Stimulated activated CD4-positive, alpha-beta T cell treated with anti-CD3 and anti-CD28 coated beads, Interleukin-12 subunit alpha, Interleukin-12 subunit beta, amount 100 ng/mL, for 48 hours (primary cell): ENCODE measurements at regions not wholly inside any gene's neighbourhood (a gene's known extent, or its start where the extent isn't known, plus 50 kb on each side); places are given as distances from the start of the nearest gene placed in this dataset.

Experiments used
- DNase-seq, 3 donors: peaks; one replicate each; pipeline ENCODE4 v3.0.0-alpha.2; 2020; ENCODE audit warnings: low read depth in 2 of 3, low spot score in 1 of 3

DNA sequence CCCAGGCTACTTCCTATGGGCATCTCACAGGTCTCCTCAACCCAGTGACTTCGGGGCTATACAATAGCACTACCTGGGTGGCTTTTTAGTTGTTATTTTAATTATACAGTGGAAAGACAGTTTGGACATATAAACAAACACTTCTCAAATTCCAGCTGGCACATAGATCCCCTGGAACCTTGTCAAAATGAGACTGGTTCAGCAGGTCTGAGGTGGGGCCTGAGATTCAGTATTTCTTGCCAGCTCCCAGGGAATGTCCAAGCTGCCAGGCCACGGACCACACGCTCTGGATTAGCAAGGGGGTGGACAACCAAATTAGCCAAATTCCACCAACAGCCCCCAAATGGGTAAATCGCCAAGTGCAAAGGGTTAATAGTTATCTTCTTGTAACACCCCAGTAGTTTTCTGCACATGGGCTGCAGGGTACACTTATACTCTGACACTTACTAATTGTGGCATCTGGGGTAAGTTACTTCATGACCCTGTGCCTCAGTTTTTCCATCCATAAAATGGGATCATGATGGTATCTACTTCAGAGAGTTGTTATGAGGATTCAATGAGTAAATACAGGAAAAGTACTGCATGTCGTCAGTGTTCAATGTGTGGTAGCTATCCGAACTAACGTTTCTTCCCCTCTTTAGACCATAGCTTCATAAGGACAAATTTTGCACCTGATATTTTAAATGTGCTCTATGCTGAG, 789.4 kb upstream of the TBX3 start:
- DNase-seq, result no peak

DNA sequence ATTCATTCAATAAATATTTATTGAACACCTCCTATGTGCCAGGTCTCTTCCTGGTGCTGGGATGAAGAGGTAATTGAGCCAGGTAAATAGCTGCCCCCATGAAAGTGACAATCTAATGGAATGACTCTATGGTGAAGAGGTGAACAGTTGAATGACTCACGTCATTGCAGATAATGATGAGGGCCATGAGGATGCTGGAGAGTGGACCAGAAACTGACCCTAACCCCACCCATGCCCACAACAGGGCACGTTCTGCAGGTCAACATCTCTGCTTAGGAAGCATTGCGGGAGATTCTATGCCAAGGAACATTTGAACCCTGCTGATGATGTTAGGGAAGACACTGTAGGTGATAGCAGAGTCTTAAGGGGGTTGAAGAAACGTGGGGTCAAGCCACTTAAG, 788.9 kb upstream of the TBX3 start:
- DNase-seq, result no peak

DNA sequence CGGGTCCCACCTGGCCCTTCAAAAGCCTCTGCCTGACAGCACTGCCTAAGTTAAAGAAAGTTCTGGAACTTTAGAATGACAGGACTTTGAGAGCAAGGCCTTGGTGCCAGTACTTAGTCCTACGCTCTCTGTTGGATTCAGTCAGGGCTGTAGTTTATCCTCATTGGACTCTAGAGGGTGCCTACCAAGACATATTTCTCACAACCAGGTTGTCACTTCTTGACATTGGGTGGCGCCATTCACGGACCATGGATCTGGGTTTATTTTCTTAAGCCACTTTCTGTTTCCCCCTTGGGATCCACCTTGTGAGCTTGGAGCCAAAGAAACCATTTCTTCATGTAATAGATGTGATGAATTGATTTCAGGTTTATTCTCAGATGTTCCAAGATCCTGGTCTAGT, 787.0 kb upstream of the TBX3 start:
- DNase-seq, result no peak

DNA sequence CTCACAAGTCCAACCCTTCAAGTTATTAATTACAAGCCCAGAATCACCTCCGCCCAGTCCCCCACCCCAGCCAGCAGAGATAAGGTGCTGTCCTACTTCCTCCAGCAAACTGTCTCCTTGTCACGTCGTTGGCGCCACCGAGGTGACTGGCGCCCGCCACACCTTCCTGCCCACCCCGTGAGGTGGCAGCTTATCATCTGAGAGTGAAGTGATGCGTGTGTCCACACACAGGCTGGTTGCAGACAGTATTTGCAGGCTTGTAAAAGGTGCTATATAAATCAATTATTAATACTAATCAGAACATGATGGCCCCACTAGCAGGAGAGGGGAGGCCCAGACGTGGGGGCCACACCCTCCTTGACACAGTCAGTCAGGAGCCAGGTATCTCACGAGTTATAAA, 786.6 kb upstream of the TBX3 start:
- no peak for DNase-seq

DNA sequence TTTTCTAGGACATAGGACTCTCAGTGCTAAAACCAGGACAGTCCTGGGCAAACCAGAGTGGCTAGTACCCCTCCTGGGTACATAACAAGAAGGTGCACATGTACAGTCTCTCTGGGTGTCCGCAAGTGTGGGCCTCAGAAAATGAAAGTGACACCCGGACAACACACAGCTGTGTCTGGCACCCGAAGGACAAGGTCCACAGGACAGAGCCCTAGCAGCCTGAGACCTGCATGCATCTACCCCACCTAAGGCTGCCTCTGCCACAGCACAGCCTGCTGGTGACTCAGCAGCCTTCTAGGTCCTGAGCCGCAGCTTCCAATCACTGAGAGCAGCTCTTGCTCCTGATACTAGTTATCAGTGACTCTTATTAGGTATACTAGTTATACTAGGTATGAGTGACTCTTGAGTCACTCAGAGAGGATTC, 784.1 kb upstream of the TBX3 start:
- DNase-seq, result no peak

DNA sequence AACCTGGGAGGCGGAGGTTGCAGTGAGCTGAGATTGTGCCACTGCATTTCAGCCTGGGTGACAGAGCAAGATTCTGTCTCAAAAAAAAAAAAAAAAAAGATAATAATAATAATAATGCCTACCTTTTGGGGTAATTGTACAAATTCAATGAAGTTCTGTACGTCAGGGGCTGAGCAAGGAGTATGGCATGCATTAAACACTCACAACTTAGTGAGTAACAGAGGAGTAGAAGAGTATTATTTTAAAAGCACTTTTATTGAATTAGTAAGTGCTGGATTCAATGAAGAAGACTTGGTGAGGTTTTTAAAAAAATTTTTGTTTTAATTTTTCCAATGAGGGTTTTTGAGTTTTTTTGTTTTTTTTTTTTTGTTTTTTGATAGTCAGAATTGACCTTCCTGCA, 783.6 kb upstream of the TBX3 start:
- no peak for DNase-seq

DNA sequence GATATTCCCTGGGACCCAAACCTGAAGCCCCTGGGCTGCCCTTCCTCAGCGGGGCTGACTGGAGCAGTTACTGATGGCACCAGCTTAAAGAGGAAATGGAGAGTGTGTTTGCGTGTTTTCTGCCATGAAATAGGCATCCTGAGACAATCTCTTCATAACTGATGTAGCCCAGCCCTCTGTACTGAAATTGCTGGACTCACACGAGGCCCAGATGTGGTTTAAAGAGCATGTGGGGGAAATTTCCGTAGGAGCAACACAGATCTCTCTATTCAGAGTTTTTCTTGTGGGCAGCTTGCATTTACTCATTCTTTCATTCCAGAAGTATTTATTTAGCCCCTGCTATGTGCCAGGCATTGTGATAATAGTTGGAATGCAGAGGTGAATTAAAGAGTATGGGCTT, 782.1 kb upstream of the TBX3 start:
- no peak for DNase-seq

DNA sequence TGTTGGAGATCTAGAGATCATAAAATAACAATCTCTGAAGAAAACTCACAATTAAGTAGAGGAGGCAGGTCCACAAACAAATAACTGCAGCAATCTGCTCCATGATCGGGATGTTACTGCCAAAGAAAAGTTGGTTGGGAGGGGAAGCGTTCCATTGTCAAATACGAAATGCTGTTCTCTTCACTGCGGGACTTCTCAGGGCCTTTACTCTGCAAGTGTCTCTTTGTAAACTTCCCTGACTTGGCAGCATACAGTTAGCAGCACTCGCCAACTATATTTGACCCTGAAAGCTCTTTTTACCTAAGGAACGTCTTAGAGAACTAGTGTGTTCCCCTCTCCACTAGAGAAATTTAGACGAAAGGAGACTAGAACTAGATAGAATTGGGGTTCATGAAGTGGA, 780.7 kb upstream of the TBX3 start:
- DNase-seq, result no peak

DNA sequence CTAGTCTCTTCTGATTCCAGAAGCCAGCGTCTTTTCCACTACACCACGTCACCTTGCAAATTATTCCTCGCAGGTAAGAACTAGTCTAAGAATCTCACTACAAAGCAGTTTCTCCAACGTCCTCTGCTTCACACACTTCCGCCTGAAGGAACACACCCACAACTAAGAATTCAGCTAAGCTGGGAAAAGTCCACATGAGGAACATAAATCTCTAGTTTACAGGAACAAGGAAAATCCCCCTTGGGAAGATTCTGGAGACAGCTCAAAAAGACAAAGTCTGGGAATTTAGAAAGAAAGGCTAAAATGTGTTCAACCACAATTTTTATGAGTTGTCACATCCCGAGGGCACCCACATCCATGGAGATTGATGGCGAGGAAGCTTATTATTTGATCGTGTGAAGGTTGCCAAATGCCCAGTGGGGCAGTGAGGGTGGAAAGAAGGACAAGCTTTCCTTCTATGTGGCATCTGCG, 780.2 kb upstream of the TBX3 start:
- DNase-seq, result no peak

DNA sequence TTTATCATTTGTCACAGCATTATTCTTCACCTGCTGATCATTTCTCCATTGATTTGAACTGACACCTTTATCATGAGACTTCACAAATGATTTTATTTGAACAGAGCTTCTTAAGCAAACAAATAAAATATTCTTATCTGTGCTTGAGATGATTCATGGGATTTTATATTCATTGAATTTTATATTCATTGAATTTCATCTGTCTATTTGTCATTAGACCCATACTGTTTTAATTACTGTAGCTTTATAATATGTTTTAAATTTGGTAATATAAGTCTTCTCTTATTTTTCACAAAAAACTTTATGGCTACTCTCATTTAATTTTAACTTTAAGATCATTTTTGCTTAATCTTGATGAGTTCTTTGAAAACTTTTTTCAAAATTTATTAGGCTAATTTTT, 777.4 kb upstream of the TBX3 start:
- DNase-seq, result no peak

DNA sequence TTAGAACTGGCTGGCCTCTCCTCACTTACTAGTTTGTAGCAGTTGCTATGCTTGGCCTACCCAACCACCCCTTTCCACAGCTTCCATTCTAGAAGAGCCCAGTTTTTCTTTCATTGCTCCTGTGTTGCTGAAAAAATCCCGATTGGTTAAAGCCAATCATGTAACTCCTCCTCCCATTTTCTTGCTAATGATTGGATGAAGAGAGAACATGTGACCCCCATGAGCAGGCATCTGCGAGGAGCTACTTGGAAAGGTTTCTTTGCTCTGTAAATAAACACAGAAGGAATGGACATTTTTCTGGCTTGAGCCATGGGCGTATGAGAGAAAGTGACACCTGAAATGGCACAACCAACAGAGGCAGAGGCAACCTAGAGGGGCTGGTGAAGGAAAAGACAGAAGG, 773.8 kb upstream of the TBX3 start:
- no peak for DNase-seq

DNA sequence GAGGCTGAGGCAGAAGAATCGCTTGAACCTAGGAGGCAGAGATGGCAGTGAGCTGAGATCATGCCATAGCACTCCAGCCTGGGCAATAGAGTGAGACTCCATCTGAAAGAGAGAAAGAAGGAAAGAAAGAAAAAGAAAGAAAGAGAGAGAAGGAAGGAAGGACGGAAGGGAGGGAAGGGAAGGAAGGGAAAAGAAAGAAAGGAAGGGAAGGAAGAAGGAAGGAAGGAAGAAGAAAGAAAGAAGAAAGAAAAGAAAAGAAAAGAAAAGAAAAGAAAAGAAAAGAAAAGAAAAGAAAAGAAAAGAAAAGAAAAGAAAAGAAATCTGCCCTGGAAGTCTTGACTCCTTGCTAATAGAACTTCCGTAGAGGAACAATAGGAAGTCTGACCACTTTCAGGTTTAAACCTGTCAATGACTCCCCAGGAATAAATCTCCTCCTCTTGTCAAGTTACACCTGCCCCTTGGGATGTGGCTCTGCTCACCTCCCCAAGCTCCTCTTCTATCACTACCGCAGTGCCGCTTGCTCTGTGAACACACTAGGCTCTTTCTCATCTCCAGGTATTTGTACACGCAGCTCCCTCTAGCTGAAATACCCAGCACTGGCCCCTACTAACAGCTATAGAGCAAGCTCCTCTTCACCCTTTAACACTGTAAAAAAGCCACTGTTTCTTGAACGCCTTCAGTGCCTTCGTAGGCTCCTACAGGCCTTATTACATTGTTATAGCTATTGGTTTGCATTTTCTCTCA, 773.1 kb upstream of the TBX3 start:
- DNase-seq, result no peak

DNA sequence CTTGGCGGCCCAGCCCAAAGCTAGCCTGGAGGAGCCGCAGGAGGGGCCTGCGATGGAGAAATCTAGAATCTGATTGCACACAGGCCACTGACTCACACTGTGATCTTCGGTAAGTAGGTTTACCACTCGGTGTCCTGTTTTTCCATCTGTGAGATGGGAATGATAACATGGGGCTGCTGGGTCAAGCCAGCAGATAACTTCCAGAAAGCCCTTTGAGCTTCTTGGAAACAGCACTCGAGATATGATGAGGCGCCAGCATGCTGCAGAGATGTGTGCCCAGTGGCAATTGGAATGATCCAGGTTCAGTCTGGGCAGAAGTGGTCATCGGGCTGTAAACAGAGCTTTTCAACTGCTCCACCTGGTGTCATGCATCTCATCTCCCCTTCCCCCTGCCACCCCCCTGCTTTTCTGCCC, 771.3 kb upstream of the TBX3 start:
- DNase-seq, result no peak

DNA sequence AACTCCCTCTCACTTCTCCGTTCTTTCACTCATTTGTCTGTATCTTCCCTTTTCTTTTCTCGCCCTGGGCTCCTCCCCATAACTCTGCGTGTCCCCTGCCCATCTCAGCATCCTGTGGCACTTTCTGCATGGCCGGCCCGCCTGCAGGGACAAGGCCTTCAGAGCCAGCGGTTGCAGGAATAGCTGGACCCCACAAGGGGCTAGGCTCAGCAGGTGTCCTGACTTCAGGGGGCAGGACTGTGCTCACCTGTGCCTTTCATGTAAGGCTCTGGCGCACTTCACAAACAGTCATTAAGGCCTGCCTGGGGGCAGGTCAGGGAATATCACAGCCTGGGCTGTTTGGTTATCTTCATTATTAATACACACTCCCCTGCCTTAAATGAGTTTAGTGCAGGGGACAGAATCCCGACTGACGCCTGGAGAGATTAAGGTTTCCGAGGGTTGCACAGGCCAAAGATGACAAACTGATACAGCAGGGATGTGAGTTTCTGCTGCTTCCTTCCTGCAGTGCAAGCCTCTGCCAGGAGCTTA, 768.8 kb upstream of the TBX3 start:
- DNase-seq, result no peak

DNA sequence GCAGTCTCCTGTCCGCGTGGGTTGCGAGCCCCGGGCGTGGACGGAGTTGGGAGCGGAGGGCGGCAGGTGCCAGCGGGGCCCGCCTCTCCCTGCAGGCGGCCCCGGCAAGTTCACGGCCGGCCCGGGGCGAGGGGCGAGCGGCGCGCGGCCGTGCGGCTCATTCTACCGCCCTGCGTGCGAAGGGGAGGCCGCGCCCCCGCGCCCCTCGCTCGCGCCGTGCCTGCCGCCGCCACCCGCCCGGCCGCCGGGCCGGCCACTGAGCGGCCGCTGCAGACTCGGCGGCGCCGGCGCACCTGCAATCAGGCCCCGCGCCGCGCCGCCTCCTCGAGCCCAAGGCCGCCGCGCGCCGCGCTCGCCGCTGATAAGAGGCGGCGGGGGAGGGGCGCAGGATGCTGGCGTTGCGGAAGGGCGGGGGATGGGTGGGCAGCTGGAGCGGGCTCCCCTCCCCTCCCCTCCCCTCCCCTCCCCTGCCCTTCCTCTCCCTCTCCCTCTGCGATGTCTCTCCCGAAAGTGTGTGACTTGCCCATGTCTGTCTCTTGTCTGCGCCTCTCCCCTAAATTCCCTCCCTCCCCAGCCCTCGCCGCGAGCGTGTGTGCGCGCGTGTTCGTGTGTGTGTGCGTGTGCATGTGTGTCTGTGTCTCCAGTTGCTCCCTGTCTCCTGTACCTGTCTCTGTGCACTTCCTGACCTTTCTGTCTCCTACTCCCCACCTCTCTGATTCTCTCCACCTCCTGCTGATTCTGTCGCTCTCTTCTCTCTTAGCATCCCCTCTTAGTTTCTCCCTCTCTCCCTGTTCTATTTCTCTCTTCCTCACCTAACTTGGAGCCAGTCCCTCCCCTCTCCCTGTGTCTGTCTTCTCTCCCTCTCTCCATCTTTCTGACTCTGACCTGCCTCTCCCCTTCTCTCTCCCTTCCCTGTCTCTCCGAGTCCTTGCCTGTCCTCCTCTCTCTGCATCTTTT, 768.1 kb upstream of the TBX3 start:
- DNase-seq, result no peak

DNA sequence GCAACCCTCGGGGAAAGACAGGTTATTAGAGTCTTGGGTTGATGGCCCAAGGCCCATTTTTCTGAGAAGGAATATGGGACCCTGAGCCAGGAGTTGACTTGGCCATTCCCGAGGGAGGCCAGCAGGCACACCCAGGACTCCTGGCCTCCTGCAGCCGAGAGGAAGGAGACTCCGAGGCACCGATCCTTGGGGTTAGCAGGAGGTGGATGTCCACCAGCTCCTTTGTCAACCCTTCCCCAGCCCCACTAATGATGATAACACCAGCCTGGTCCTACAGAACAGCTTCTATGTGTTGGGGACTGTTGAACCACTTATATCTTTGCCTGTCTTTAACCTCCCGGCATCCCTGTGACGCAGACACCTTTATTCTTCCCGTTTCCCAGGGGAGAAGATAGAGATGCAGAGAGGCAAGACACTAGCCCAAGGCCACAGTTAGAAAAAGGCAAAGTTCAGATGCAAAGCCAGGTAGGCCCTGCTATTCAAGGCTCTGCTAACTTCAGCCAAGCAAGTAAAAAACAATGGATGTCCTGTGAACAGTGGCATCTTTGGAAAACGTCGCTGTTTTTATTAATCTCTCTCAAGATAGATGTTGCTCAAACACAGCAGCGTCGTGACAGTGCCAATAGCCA, 767.3 kb upstream of the TBX3 start:
- DNase-seq, result no peak

DNA sequence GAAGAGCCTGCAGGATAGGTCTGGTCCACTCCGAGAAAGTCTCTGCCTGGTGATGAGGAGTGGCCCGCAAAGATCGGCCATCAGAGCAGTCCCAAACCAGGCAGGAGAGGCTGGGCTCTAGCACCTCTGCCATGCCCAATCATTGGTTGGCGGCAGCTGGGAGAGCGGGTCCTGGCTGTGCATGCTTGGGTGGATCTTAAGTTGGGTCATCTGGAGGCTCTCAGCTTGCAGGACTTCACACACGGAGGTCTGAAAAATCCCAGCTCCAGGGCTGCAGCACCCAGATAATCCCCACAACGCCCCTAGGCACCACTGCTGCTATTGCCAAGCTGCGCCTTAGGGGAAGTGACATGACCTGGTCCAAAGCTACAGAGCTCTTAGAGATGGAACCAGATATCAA, 766.7 kb upstream of the TBX3 start:
- no peak for DNase-seq

DNA sequence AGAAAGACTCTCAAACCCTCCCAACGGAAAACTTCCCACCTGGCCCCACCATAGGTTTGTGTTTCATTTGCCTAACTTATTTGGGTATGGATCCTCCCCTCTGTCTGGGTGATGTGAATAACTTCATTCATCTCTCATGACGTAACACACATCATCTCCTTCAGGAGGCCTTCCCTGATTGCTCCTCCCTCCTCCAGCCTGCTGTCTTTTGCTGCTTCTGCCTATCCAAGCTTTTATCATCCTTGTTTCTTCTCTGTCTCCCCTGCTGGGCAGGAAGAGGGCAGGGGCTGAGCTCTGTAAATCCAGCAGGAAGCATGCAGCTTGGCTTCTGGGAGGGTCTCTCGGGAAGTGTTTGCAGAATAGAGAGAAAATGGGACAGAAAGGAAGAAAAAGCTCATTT, 766.0 kb upstream of the TBX3 start:
- no peak for DNase-seq

DNA sequence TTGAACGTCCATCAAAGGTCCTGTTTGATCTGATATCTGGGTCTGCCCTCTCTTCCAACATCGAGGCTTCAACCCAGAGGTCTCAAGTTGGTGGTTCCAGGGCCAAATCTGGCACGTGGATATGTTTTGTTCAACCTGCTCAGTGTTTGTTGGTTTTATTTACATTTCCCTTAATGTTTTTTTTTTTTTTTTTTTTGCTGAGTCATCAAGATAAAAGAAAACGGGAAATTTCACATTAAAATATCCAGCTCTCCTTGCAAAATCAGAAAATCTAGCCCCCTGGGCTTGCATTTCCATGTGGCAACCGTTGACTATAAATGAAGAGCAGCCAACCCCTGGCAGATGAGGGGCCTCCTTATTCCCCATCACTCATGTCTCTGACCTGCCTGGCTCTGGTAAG, 765.6 kb upstream of the TBX3 start:
- no peak for DNase-seq

DNA sequence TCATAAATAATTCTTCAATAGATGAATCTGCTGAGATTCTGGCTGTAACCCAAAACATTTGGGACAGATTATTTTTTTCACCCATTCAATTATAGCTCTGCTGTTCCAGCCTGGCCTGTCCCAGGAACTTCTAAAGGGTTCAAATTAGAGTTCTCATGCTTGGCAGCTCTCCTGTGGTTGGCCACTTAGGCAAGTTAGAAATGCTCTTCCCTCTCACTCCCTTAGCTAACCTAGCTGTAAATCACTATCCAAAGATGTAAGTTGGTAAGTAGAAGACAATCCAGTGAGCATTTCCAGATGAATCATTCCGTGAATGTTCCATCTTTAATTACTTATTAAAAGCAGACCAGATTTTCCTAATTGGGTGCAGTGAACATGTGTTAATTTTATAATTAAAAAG, 760.4 kb upstream of the TBX3 start:
- DNase-seq, result no peak

DNA sequence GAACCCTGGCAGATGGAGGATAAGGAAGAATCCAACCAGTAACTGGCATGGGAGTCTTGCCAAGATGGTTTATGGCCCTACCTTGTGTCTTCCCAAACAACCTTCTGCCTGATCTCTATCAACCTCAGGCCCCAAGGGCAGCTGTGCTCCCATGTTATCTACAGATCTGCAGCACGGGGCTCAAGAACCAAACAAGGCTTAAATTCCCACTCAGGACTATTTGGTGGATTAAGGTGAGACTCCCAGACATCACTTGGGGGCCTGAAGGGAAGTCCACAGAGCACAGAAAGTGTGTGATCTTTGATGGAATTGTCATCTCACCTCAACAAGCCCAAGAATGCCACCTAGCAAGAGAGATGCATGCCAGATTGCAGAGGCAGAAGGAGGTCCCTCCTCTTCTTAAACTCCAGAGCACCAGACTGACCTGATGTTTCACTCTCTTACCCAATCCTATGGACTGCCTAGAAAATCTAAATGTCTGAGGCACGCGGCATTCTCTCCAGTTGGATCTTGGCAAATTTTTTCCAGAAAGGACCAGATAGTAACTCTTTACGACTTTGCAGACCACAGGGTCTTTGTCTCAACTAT, 759.5 kb upstream of the TBX3 start:
- no peak for DNase-seq
